ENCODE measurements at regions not wholly inside any gene's neighbourhood (a gene's known extent, or its start where the extent isn't known, plus 50 kb on each side); places are given as distances from the start of the nearest gene placed in this dataset.

DNA sequence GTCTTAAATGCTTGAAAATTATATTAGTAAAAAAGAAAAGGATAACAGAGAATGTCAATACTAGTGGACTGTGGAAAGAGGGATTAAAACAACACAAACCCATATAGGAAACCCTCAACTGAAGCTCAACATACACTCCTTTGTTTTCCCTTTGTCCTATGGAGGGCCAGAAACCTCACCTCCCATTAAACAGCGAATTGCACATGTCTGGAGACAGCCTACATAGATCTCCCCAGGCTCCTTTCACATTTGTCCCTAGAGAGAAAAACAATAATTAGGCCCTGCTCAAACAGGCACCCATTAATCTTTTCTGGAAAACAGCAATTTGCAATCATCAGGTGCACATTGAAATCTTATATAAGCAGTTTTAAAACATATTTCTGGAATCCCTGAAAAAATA lies 87.6 kb upstream of the SEMA3D start:
- TF ChIP-seq, protein P1, sequence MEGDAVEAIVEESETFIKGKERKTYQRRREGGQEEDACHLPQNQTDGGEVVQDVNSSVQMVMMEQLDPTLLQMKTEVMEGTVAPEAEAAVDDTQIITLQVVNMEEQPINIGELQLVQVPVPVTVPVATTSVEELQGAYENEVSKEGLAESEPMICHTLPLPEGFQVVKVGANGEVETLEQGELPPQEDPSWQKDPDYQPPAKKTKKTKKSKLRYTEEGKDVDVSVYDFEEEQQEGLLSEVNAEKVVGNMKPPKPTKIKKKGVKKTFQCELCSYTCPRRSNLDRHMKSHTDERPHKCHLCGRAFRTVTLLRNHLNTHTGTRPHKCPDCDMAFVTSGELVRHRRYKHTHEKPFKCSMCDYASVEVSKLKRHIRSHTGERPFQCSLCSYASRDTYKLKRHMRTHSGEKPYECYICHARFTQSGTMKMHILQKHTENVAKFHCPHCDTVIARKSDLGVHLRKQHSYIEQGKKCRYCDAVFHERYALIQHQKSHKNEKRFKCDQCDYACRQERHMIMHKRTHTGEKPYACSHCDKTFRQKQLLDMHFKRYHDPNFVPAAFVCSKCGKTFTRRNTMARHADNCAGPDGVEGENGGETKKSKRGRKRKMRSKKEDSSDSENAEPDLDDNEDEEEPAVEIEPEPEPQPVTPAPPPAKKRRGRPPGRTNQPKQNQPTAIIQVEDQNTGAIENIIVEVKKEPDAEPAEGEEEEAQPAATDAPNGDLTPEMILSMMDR (IDR thresholded peaks at IDR 0.05 in 8 of 11, conservative IDR thresholded peaks at IDR 0.05 in 3 of 11): no peak
- no peak for TF ChIP-seq POLR2AphosphoS5 (IDR thresholded peaks at IDR 0.05)

Data from spleen (tissue), 7 donors.